GM19351 (cell line): ENCODE measurements at regions not wholly inside any gene's neighbourhood (a gene's known extent, or its start where the extent isn't known, plus 50 kb on each side); places are given as distances from the start of the nearest gene placed in this dataset.
A peak's percentile ranks its signal among the peaks of the same experiment; 100 is the strongest.
"Not testable (repeated sequence)": the region's sequence is repeated elsewhere in the genome, so short reads cannot be mapped to it uniquely, and the experiment has no call there.

Source experiments
- ATAC-seq: cut with Tn5 transposase; IDR thresholded peaks from one replicate; pipeline ENCODE4 v1.9.1; 2021; ENCODE audit warnings: mild to moderate bottlenecking, moderate library complexity; ENCODE audit not compliant: unreplicated experiment

- ATAC-seq: no peak
These were observed 294.6 kb upstream of the ZNF337 start for GRCh38 chr20:25991051-25991755.

GRCh38 chr20:25989686-25990085 lies 293.0 kb upstream of the ZNF337 start:
- ATAC-seq: not testable (repeated sequence)

GRCh38 chr20:25989196-25989595 lies 292.5 kb upstream of the ZNF337 start:
- no peak for ATAC-seq

- not testable (repeated sequence) for ATAC-seq
These were observed 291.4 kb upstream of the ZNF337 start for GRCh38 chr20:25987928-25988560.

GRCh38 chr20:25987073-25987927 lies 290.6 kb upstream of the ZNF337 start:
- peak; percentile 90 for ATAC-seq

GRCh38 chr20:25985597-25985996 lies 288.9 kb upstream of the ZNF337 start:
- no peak for ATAC-seq

GRCh38 chr20:25984933-25985332 lies 288.3 kb upstream of the ZNF337 start:
- no peak for ATAC-seq

- ATAC-seq: not testable (repeated sequence)
These were observed 286.0 kb upstream of the ZNF337 start for GRCh38 chr20:25982701-25983100.

- ATAC-seq: not testable (repeated sequence)
These were observed 282.0 kb upstream of the ZNF337 start for GRCh38 chr20:25978450-25979190.

- ATAC-seq: not testable (repeated sequence)
These were observed 279.2 kb upstream of the ZNF337 start for GRCh38 chr20:25975816-25976215.

- ATAC-seq: not testable (repeated sequence)
These were observed 268.6 kb upstream of the ZNF337 start for GRCh38 chr20:25965203-25965602.

GRCh38 chr20:25953876-25954275 lies 257.2 kb upstream of the ZNF337 start:
- ATAC-seq: not testable (repeated sequence)

GRCh38 chr20:25935230-25935629 lies 238.6 kb upstream of the ZNF337 start:
- not testable (repeated sequence) for ATAC-seq

GRCh38 chr20:25932806-25933205 lies 236.2 kb upstream of the ZNF337 start:
- not testable (repeated sequence) for ATAC-seq

- ATAC-seq: not testable (repeated sequence)
These were observed 235.5 kb upstream of the ZNF337 start for GRCh38 chr20:25932170-25932569.

GRCh38 chr20:25902321-25902720 lies 205.7 kb upstream of the ZNF337 start:
- ATAC-seq: not testable (repeated sequence)

- ATAC-seq: not testable (repeated sequence)
These were observed 202.0 kb upstream of the ZNF337 start for GRCh38 chr20:25898663-25899062.

- ATAC-seq: not testable (repeated sequence)
These were observed 182.4 kb upstream of the ZNF337 start for GRCh38 chr20:25879096-25879495.

- not testable (repeated sequence) for ATAC-seq
These were observed 172.0 kb upstream of the ZNF337 start for GRCh38 chr20:25868650-25868979.

GRCh38 chr20:25867776-25868649 lies 171.4 kb upstream of the ZNF337 start:
- ATAC-seq: peak; percentile 74
